ENCODE measurements at regions not wholly inside any gene's neighbourhood (a gene's known extent, or its start where the extent isn't known, plus 50 kb on each side); places are given as distances from the start of the nearest gene placed in this dataset.

GRCh38 chr18:72174972-72175649 is 369.0 kb downstream of the CBLN2 start:
- no peak for TF ChIP-seq CTCF (IDR thresholded peaks at IDR 0.05; ENCODE audit: partially characterized antibody, unreplicated experiment)
- H3K36me3 Mint-ChIP-seq (ENCODE audit: unreplicated experiment), result no peaks in the 10 kb centered on the region

GRCh38 chr18:72171596-72171995 is 372.5 kb downstream of the CBLN2 start:
- Mint-ChIP-seq H3K36me3 (ENCODE audit: unreplicated experiment) (no peaks in the 10 kb centered on the region), H3K27ac (ENCODE audit: unreplicated experiment) (no peak overlapping the region), H3K27me3 (ENCODE audit: unreplicated experiment) (no peaks in the 10 kb centered on the region), H3K4me3 (ENCODE audit: unreplicated experiment) (no peak overlapping the region), H3K4me1 (ENCODE audit: low read depth, unreplicated experiment) (no peaks in the 10 kb centered on the region), H3K9me3 (ENCODE audit: unreplicated experiment) (no peaks in the 10 kb centered on the region)
- no peak for DNase-seq
- no peak for TF ChIP-seq CTCF (IDR thresholded peaks at IDR 0.05; ENCODE audit: partially characterized antibody, unreplicated experiment)

More at GRCh38 chr18:72174972-72175649, 369.0 kb downstream of the CBLN2 start:
- DNase-seq, result no peak
- Mint-ChIP-seq H3K27me3 (ENCODE audit: unreplicated experiment) (no peaks in the 10 kb centered on the region), H3K9me3 (ENCODE audit: unreplicated experiment) (no peaks in the 10 kb centered on the region), H3K4me1 (ENCODE audit: low read depth, unreplicated experiment) (no peaks in the 10 kb centered on the region), H3K27ac (ENCODE audit: unreplicated experiment) (no peak overlapping the region), H3K4me3 (ENCODE audit: unreplicated experiment) (no peak overlapping the region)

GRCh38 chr18:72161691-72162090 is 382.5 kb downstream of the CBLN2 start:
- no peak for TF ChIP-seq CTCF (IDR thresholded peaks at IDR 0.05; ENCODE audit: partially characterized antibody, unreplicated experiment)
- DNase-seq, result no peak
- no peaks in the 10 kb centered on the region for H3K36me3 Mint-ChIP-seq (ENCODE audit: unreplicated experiment)
- no peaks in the 10 kb centered on the region for H3K27me3 Mint-ChIP-seq (ENCODE audit: unreplicated experiment)
- H3K27ac Mint-ChIP-seq (ENCODE audit: unreplicated experiment), result no peak overlapping the region
- H3K4me1 Mint-ChIP-seq (ENCODE audit: low read depth, unreplicated experiment), result no peaks in the 10 kb centered on the region
- no peak overlapping the region for H3K4me3 Mint-ChIP-seq (ENCODE audit: unreplicated experiment)
- no peaks in the 10 kb centered on the region for H3K9me3 Mint-ChIP-seq (ENCODE audit: unreplicated experiment)

GRCh38 chr18:72160510-72161445 is 383.4 kb downstream of the CBLN2 start:
- TF ChIP-seq CTCF (IDR thresholded peaks at IDR 0.05; ENCODE audit: partially characterized antibody, unreplicated experiment), result no peak
- Mint-ChIP-seq H3K27ac (ENCODE audit: unreplicated experiment) (no peak overlapping the region), H3K4me1 (ENCODE audit: low read depth, unreplicated experiment) (no peaks in the 10 kb centered on the region), H3K27me3 (ENCODE audit: unreplicated experiment) (no peaks in the 10 kb centered on the region), H3K9me3 (ENCODE audit: unreplicated experiment) (no peaks in the 10 kb centered on the region), H3K36me3 (ENCODE audit: unreplicated experiment) (no peaks in the 10 kb centered on the region), H3K4me3 (ENCODE audit: unreplicated experiment) (no peak overlapping the region)
- no peak for DNase-seq

GRCh38 chr18:72155327-72155726 is 388.8 kb downstream of the CBLN2 start:
- TF ChIP-seq CTCF (IDR thresholded peaks at IDR 0.05; ENCODE audit: partially characterized antibody, unreplicated experiment), result no peak
- no peak for DNase-seq
- no peaks in the 10 kb centered on the region for H3K9me3 Mint-ChIP-seq (ENCODE audit: unreplicated experiment)
- H3K4me1 Mint-ChIP-seq (ENCODE audit: low read depth, unreplicated experiment), result no peaks in the 10 kb centered on the region
- no peaks in the 10 kb centered on the region for H3K27me3 Mint-ChIP-seq (ENCODE audit: unreplicated experiment)
- H3K27ac Mint-ChIP-seq (ENCODE audit: unreplicated experiment), result no peak overlapping the region
- H3K36me3 Mint-ChIP-seq (ENCODE audit: unreplicated experiment), result no peaks in the 10 kb centered on the region
- no peak overlapping the region for H3K4me3 Mint-ChIP-seq (ENCODE audit: unreplicated experiment)
